Neural progenitor cell (in vitro differentiated cells): ENCODE measurements at regions not wholly inside any gene's neighbourhood (a gene's known extent, or its start where the extent isn't known, plus 50 kb on each side); places are given as distances from the start of the nearest gene placed in this dataset.
"Not testable (repeated sequence)": the region's sequence is repeated elsewhere in the genome, so short reads cannot be mapped to it uniquely, and the experiment has no call there.

ENCODE experiments used
- DNase-seq: peaks from one replicate; pipeline ENCODE4 v3.0.0-alpha.2; 2016; ENCODE audit warnings: low spot score
- H2AFZ ChIP-seq: fragments of 200-600 bp; sonication (generic); replicated peaks from 2 replicates; pipeline ENCODE4 v1.6.1; 2016; ENCODE audit warnings: antibody characterized with exemption
- H3F3A ChIP-seq: fragments of 200-600 bp; sonication (generic); 2 replicates; pipeline ENCODE4 v1.6.1; 2016; ENCODE audit warnings: antibody characterized with exemption, low read depth
- H3K27ac ChIP-seq: fragments of 200-600 bp; sonication (generic); 2 replicates; pipeline ENCODE4 v1.5.1; 2016; ENCODE audit warnings: mild to moderate bottlenecking
- H3K27me3 ChIP-seq: fragments of 200-600 bp; sonication (generic); 2 replicates; pipeline ENCODE4 v1.6.1; 2016; ENCODE audit warnings: mild to moderate bottlenecking, moderate library complexity
- H3K36me3 ChIP-seq: fragments of 200-600 bp; sonication (generic); 2 replicates; pipeline ENCODE4 v1.5.1; 2016
- H3K4me1 ChIP-seq: fragments of 200-600 bp; sonication (generic); 2 replicates; pipeline ENCODE4 v1.6.1; 2016; ENCODE audit warnings: mixed run types
- H3K4me2 ChIP-seq: fragments of 200-600 bp; sonication (generic); 2 replicates; pipeline ENCODE4 v1.6.1; 2016
- H3K4me3 ChIP-seq: fragments of 200-600 bp; sonication (generic); 2 replicates; pipeline ENCODE4 v1.5.1; 2016
- H3K79me2 ChIP-seq: fragments of 200-600 bp; sonication (generic); 2 replicates; pipeline ENCODE4 v1.6.1; 2016; ENCODE audit warnings: low read depth
- H3K9ac ChIP-seq: fragments of 200-600 bp; sonication (generic); 2 replicates; pipeline ENCODE4 v1.6.1; 2016
- H3K9me3 ChIP-seq: fragments of 200-600 bp; sonication (generic); 2 replicates; pipeline ENCODE4 v1.5.1; 2016; ENCODE audit warnings: low read depth
- H4K20me1 ChIP-seq: fragments of 200-600 bp; sonication (generic); 2 replicates; pipeline ENCODE4 v1.6.1; 2016; ENCODE audit warnings: low read depth
- H3K27ac Mint-ChIP-seq: 3 replicates; pipeline ENCODE4 v1.8.0; 2021; ENCODE audit warnings: mixed read lengths
- H3K27me3 Mint-ChIP-seq: 2 replicates; pipeline ENCODE4 v1.8.0; 2022; ENCODE audit warnings: low read depth, mild to moderate bottlenecking, inconsistent platforms, moderate library complexity, mixed read lengths; ENCODE audit not compliant: insufficient read depth
- H3K36me3 Mint-ChIP-seq: 3 replicates; pipeline ENCODE4 v1.8.0; 2021; ENCODE audit warnings: mixed read lengths
- H3K4me1 Mint-ChIP-seq: 3 replicates; pipeline ENCODE4 v1.8.0; 2021; ENCODE audit warnings: mixed read lengths
- H3K4me3 Mint-ChIP-seq: 3 replicates; pipeline ENCODE4 v1.8.0; 2021; ENCODE audit warnings: mild to moderate bottlenecking, moderate library complexity, mixed read lengths
- H3K9me3 Mint-ChIP-seq: 3 replicates; pipeline ENCODE4 v1.8.0; 2020; ENCODE audit warnings: mixed read lengths
- EZH2 ChIP-seq: fragments of 200-600 bp; sonication (generic); IDR thresholded peaks from 2 replicates; pipeline ENCODE4 v1.6.1; 2017; ENCODE audit warnings: antibody characterized with exemption, mild to moderate bottlenecking, moderate library complexity
- EZH2phosphoT487 ChIP-seq: fragments of 200-600 bp; sonication (generic); IDR thresholded peaks from 2 replicates; pipeline ENCODE4 v1.6.1; 2017; ENCODE audit warnings: antibody characterized with exemption
- TF ChIP-seq, protein P1 (sequence below): fragments of 200-600 bp; sonication (generic); IDR thresholded peaks from 2 replicates; pipeline ENCODE4 v1.5.1; 2017; ENCODE audit warnings: antibody characterized with exemption, mild to moderate bottlenecking

DNA sequence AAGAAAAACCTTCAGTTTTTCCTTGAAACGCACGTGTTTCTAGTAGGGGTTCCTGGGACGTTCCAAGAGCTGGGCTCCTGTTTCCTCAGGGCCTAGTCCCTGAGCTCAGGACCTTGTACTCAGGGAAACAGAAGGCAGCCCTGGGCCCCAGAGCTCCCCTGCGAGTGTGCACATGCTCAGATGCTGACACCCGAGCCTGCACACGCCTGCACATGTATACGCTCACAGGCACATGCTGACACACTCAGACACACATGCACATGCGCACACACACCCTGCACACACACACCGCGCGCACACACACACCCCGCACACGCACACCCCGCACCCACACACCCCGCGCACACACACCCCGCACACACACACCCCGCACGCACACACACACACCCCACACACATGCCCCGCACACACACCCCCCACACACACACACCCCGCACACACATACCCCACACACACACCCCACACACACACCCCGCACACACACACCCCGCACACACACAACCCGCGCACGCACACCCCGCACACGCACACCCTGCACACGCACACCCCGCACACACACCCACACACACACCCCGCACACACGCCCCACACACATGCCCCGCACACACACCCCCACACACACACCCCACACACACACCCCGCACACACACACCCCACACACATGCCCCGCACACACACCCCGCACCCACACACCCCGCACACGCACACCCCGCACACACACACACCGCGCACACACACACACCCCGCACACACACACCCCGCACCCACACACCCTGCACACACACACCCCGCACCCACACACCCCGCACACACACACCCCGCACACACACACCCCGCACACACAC lies 52.2 kb downstream of the CALML3 start:
- no peaks in the 10 kb centered on the region for H3F3A ChIP-seq
- H3K79me2 ChIP-seq, result no peaks in the 10 kb centered on the region
- H3K4me3 Mint-ChIP-seq, result no peak overlapping the region
- TF ChIP-seq EZH2phosphoT487 (no peak), EZH2 (no peak)
- TF ChIP-seq, protein P1, sequence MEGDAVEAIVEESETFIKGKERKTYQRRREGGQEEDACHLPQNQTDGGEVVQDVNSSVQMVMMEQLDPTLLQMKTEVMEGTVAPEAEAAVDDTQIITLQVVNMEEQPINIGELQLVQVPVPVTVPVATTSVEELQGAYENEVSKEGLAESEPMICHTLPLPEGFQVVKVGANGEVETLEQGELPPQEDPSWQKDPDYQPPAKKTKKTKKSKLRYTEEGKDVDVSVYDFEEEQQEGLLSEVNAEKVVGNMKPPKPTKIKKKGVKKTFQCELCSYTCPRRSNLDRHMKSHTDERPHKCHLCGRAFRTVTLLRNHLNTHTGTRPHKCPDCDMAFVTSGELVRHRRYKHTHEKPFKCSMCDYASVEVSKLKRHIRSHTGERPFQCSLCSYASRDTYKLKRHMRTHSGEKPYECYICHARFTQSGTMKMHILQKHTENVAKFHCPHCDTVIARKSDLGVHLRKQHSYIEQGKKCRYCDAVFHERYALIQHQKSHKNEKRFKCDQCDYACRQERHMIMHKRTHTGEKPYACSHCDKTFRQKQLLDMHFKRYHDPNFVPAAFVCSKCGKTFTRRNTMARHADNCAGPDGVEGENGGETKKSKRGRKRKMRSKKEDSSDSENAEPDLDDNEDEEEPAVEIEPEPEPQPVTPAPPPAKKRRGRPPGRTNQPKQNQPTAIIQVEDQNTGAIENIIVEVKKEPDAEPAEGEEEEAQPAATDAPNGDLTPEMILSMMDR, result no peak
- peaks cover 29% of the 10 kb centered on the region for H3K4me1 ChIP-seq
- no peaks in the 10 kb centered on the region for H3K27me3 ChIP-seq
- H3K36me3 ChIP-seq, result no peaks in the 10 kb centered on the region
- peaks cover 9% of the 10 kb centered on the region for H3K27me3 Mint-ChIP-seq
- no peak for DNase-seq
- H3K9me3 ChIP-seq, result no peaks in the 10 kb centered on the region
- H3K27ac Mint-ChIP-seq, result peak overlapping the region; percentile 78
- H3K36me3 Mint-ChIP-seq, result peaks cover 7% of the 10 kb centered on the region
- H3K9me3 Mint-ChIP-seq, result peaks cover 13% of the 10 kb centered on the region
- H3K4me1 Mint-ChIP-seq, result peaks cover 34% of the 10 kb centered on the region
- no peak overlapping the region for H3K4me2 ChIP-seq
- H4K20me1 ChIP-seq, result no peaks in the 10 kb centered on the region
- H3K4me3 ChIP-seq, result no peak overlapping the region
- H3K27ac ChIP-seq, result peak overlapping the region; percentile 46
- no peak overlapping the region for H3K9ac ChIP-seq
- H2AFZ ChIP-seq, result no peak overlapping the region

DNA sequence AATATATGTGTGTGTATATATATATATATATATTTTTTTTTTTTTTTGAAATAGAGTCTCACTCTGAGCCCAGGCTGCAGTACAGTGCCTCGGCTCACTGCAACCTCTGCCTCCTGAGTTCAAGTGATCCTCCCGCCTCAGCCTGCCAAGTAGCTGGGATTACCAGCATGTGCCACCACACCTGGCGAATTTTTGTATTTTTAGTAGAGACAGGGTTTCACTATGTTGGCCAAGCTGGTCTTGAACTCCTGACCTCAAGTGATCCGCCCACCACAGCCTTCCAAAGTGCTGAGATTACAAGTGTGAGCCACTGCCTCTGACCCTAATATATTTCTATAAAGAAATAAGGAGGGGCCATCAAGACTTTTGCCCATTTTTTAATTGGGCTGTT lies 55.3 kb downstream of the CALML3 start:
- H3K27me3 Mint-ChIP-seq, result peaks cover 11% of the 10 kb centered on the region
- H3K27ac ChIP-seq, H3K9ac ChIP-seq, H3K27me3 ChIP-seq, H3K27ac Mint-ChIP-seq, H2AFZ ChIP-seq, H3K9me3 ChIP-seq, H4K20me1 ChIP-seq, H3K4me2 ChIP-seq, H3K36me3 ChIP-seq, H3K79me2 ChIP-seq, H3K4me3 Mint-ChIP-seq, H3K4me3 ChIP-seq, DNase-seq, H3K36me3 Mint-ChIP-seq: not testable (repeated sequence)
- peaks cover 13% of the 10 kb centered on the region for H3K9me3 Mint-ChIP-seq
- H3F3A ChIP-seq, result peaks cover 25% of the 10 kb centered on the region
- peaks cover 42% of the 10 kb centered on the region for H3K4me1 Mint-ChIP-seq
- peaks cover 40% of the 10 kb centered on the region for H3K4me1 ChIP-seq

DNA sequence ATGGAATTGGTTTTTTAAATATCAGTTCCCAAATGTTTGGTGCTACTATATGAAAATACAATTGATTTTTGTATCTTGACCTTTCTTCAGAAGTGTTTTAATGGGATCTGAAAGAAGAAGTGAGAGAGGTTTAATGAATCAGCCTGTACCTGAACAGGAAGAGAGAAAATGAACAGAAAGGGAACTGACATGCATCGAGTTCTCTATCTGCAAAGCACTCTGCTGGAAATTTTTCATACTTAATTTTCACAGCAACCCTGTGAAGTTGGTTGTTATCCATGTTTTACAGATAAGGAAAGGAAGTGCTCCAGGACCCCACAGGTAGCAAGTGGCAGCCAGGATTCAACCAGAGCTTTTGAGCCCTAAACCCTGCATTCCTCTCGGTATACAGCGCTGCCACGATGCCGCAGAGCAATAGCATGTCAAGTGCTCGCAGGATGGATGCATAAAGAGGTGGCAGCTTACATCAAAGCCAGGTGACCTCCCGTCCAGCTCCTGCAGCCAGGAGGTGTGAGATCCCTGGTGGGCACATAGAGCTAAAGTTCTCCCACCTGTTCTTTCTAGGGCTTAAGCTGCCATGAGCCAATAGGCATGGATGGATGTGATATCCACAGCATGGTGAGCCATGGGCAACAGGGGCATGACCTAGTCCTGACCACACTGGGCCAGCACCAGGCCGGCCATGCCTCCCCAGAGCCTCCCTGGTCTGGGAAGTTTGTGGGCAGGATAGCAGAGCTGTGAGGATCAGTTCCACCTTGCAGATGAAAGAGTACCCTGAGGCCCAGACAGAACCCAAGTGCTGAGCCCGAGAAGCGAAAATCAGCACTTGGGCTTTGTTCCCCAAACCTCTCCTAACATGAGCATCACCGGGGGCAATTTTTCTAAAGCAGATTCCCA lies 57.2 kb downstream of the CALML3 start:
- no peak overlapping the region for H3K4me3 Mint-ChIP-seq
- TF ChIP-seq, protein P1, result no peak
- TF ChIP-seq EZH2, result no peak
- no peak for TF ChIP-seq EZH2phosphoT487
- Histone ChIP-seq H3K4me1 (peaks cover 49% of the 10 kb centered on the region), H3F3A (peaks cover 25% of the 10 kb centered on the region), H2AFZ (peak overlapping the region; percentile 46), H3K27me3 (no peaks in the 10 kb centered on the region), H3K4me3 (no peak overlapping the region), H3K9ac (no peak overlapping the region), H3K36me3 (no peaks in the 10 kb centered on the region), H3K9me3 (no peaks in the 10 kb centered on the region), H3K4me2 (peak overlapping the region; percentile 65), H4K20me1 (no peaks in the 10 kb centered on the region), H3K27ac (no peak overlapping the region), H3K79me2 (no peaks in the 10 kb centered on the region)
- H3K4me1 Mint-ChIP-seq, result peaks cover 47% of the 10 kb centered on the region
- H3K9me3 Mint-ChIP-seq, result peaks cover 13% of the 10 kb centered on the region
- H3K36me3 Mint-ChIP-seq, result peaks cover 7% of the 10 kb centered on the region
- H3K27me3 Mint-ChIP-seq, result peaks cover 9% of the 10 kb centered on the region
- no peak overlapping the region for H3K27ac Mint-ChIP-seq
- no peak for DNase-seq
